ENCODE measurements at regions not wholly inside any gene's neighbourhood (a gene's known extent, or its start where the extent isn't known, plus 50 kb on each side); places are given as distances from the start of the nearest gene placed in this dataset.
A peak's percentile ranks its signal among the peaks of the same experiment; 100 is the strongest.
"Not testable (repeated sequence)": the region's sequence is repeated elsewhere in the genome, so short reads cannot be mapped to it uniquely, and the experiment has no call there.

DNA sequence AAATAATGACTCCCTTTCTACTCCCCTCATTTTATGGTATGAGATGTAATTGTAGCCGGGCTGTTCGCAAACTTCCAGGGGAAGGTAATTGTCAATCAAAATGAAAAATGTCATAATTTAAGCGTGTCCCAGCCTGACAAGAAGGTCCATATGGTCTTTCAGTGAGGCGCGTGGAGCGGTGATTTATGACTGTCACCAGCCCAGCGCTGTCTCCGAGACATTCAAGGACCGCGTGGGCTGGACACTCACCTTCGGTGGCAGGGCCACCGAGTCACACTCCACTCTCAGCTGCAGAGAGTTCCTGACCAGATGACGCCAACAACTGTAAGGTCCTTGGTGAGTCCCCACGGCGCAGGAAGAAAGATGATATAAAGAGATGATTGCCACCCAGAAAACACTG is 157.7 kb upstream of the TNRC6C start:
- Mint-ChIP-seq H3K27me3 (peaks cover 2% of the 10 kb centered on the region), H3K9me3 (no peaks in the 10 kb centered on the region), H3K27ac (no peak overlapping the region), H3K36me3 (no peaks in the 10 kb centered on the region), H3K4me3 (no peak overlapping the region), H3K4me1 (no peaks in the 10 kb centered on the region)

DNA sequence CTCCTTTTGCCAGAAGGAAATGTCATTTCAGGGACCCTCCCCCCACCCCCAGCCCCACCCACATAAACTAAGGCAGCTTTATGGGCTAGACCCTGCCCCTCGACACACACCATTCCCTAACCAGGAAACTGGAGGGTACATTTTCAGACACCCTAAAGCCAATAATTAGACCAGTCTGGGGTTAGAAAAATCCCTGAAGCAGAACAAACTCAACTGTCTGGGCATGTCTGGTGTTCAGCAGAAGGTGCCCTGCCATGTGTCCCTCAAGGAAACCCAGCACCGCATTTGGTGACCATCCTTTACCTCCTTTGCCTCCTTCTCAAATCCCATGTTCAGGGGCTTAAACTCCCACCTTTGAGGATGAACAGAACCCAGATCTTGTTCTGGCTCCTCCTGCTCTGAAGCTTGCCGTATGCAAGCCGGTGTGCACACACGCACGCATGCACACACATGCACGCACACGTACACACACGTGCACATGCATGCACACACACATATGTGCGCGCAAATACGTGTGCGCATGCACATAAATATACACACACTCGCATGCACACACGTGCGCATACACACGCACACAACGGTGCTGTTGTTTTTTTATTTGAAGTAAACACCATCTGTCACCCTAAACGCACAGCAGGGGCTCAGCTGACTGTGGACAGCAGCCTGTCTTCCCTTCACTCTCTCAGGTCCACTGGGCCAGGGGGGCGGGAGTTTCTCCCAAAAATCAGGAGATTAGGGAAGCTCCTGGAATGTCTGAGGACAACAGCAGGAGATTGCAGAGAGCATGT is 156.8 kb upstream of the TNRC6C start:
- Mint-ChIP-seq H3K4me1 (no peaks in the 10 kb centered on the region), H3K36me3 (no peaks in the 10 kb centered on the region), H3K27ac (no peak overlapping the region), H3K4me3 (no peak overlapping the region), H3K9me3 (no peaks in the 10 kb centered on the region), H3K27me3 (peaks cover 2% of the 10 kb centered on the region)

DNA sequence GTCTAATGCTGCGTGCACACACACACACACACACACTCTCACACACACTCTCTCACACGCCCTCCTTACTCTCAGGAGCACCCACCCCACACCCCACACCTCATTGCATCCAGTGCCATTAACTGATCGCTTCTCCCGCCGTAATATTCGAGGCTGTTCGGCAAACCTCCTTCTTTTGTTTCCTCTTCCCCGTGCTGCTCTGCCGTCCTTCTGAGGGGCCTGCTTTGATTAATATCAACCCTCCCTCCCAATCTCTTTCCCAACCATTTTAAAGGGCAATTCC is 156.2 kb upstream of the TNRC6C start:
- Mint-ChIP-seq H3K27me3 (peaks cover 2% of the 10 kb centered on the region), H3K4me1 (no peaks in the 10 kb centered on the region), H3K9me3 (no peaks in the 10 kb centered on the region), H3K4me3 (no peak overlapping the region), H3K27ac (no peak overlapping the region), H3K36me3 (no peaks in the 10 kb centered on the region)

DNA sequence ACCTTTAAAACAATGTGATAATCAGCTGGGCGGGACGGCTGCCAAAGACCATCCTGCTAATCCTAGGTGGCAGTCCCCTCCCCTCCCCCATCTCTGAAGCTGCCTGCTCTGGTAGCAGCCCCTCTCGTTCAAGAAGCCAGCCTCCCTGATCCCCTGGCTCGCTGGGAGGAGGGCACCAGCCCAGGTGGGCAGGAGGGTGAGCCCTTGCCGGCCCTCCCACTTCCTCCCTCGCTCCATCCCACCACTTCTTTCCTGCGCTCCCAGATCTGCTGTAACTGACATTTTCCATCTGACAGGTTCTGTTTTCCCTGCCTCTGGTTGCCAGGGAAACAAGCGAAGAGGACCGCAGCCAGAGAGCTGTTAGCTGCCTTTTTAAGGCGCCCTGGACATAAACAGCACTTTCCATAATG is 155.7 kb upstream of the TNRC6C start:
- Mint-ChIP-seq H3K36me3 (no peaks in the 10 kb centered on the region), H3K4me1 (no peaks in the 10 kb centered on the region), H3K9me3 (no peaks in the 10 kb centered on the region), H3K27ac (no peak overlapping the region), H3K27me3 (peaks cover 2% of the 10 kb centered on the region), H3K4me3 (no peak overlapping the region)

DNA sequence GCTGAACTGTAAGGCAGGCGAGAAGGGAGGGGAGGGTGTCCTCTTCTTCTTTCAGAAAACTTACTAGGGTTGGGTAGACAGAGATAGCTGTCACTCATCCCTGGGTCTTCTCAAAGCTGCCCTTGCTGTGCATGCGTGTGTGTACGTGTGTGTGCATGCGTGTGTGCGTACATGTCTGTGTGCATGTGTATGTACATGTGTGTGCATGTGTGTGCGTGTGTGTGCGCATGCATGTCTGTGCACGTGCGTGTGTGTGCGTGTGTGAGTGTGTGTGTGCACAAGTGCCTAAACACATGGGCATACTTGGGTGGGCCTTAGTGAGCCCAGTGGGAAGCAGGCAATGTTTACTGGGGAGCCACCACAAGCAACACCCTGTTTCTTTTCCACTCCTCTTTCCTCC is 154.8 kb upstream of the TNRC6C start:
- Mint-ChIP-seq H3K4me1 (no peaks in the 10 kb centered on the region), H3K27ac (no peak overlapping the region), H3K36me3 (no peaks in the 10 kb centered on the region), H3K27me3 (peaks cover 2% of the 10 kb centered on the region), H3K9me3 (no peaks in the 10 kb centered on the region), H3K4me3 (no peak overlapping the region)

DNA sequence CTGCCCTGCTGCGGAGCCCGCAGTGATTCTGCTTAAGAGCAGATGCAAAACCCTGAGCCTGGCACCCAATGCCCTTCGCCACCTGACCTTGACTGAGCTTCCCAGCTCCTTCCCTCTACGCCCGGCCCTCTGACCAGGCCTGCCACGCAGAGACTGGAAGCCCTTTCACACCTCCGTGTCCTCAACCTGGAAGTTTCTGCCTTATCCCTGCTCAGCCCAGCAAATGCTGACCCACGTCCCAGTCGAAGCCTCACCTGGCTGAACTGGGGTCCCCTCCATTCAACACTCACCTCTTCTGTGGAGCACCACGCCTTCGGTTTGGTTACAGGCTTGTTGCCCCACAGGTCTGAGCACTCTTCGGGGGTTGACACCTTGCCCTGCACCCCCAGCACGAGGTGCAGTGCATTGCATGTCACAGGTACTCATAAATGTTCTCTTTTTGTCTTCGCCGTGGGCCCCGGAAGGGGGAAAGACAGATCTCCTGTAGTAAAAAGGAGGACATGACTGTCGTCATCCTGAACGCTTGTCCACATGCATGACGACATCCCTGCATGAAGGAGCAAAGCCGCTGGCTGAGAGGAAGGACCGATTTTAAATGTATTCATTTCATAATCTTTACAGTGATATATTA is 153.6 kb upstream of the TNRC6C start:
- no peaks in the 10 kb centered on the region for H3K36me3 Mint-ChIP-seq
- H3K27me3 Mint-ChIP-seq = peaks cover 2% of the 10 kb centered on the region
- H3K4me1 Mint-ChIP-seq = no peaks in the 10 kb centered on the region
- no peaks in the 10 kb centered on the region for H3K9me3 Mint-ChIP-seq
- H3K27ac Mint-ChIP-seq = no peak overlapping the region
- no peak overlapping the region for H3K4me3 Mint-ChIP-seq

DNA sequence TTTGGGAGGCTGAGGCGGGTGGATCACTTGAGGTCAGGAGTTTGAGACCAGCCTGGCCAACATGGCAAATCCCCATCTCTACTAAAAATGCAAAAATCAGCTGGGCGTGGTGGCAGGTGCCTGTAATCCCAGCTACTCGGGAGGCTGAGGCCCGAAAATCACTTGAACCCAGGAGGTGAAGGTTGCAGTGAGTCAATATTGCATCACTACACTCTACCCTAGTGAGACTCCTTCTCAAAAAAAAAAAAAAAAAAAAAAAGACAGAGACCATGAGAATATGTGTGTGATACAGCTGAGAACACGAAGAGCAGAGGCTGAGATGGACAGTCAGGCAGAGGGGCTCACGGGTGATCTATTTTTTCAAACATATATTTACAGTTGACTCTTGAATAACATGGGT is 152.5 kb upstream of the TNRC6C start:
- not testable (repeated sequence) for H3K4me1 Mint-ChIP-seq, H3K4me3 Mint-ChIP-seq, H3K27ac Mint-ChIP-seq, H3K36me3 Mint-ChIP-seq, H3K27me3 Mint-ChIP-seq, H3K9me3 Mint-ChIP-seq

DNA sequence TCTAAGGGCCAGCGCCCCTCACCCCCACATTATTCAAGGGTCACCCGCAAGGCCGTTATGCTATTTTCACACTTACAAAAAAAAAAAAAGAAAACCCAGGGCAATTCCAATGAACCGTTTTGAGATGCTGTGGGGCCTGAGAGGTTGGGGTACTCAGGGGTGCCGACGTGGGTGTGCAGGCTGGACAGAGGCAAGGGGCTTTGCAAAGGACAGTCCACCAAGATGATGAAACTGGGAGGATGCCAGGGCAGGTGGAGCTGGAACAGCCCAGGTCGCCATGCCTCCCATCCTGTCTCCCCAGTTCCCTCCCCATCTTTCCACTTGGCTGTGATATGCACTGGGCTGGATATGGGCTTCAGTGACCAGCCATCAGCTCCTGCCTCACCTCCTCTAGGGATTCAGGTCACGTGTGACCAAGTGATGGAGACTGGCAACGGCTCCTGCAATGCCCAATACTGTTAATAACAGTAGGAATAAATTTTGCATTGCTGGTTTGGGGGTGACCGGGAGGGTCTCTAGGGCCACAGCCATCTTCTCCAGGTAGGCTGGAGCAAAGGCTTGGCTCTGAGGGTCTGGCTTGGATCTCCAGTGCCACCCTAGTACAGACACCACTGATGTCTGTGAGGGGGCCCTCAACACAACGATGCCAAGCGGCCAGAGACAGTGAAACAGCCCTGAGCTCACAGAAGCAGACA is 151.3 kb upstream of the TNRC6C start:
- H3K9me3 Mint-ChIP-seq = no peaks in the 10 kb centered on the region
- H3K27ac Mint-ChIP-seq = no peak overlapping the region
- no peaks in the 10 kb centered on the region for H3K4me1 Mint-ChIP-seq
- H3K27me3 Mint-ChIP-seq = peaks cover 2% of the 10 kb centered on the region
- H3K4me3 Mint-ChIP-seq = no peak overlapping the region
- no peaks in the 10 kb centered on the region for H3K36me3 Mint-ChIP-seq

DNA sequence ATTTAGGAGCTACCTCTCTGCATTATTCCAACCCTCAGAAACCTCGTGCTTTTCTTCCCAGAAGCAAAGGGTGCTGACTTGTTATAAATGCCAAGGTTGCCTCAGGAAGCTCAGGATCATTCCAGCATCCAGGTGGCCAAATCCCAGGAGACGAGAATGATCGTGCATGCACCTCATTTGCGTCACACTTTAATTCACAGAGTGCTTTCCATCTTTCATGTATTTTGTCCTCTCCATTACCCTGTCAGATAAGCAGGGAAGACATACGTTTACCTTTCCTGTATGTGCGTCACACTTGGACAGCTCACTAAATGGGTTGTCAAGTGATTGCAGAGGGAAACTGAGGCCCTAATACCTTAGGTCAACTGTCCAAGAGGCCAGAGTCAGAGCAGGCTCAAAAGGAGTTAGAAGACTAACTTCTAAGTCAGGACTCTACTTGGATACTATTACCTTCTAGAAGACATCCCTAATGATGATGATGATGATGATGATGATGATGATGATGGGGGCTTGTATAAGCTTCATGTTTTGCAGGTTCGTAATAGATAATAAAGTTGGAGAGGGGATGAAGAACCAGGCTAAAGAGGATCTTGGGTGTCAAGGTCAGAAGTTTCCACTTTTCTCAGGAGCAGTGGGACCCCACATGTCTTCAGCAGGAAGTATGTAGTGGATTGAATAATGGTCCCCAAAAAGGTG is 150.6 kb upstream of the TNRC6C start:
- no peak overlapping the region for H3K4me3 Mint-ChIP-seq
- no peaks in the 10 kb centered on the region for H3K36me3 Mint-ChIP-seq
- no peaks in the 10 kb centered on the region for H3K9me3 Mint-ChIP-seq
- H3K27ac Mint-ChIP-seq = no peak overlapping the region
- no peaks in the 10 kb centered on the region for H3K27me3 Mint-ChIP-seq
- H3K4me1 Mint-ChIP-seq = no peaks in the 10 kb centered on the region

DNA sequence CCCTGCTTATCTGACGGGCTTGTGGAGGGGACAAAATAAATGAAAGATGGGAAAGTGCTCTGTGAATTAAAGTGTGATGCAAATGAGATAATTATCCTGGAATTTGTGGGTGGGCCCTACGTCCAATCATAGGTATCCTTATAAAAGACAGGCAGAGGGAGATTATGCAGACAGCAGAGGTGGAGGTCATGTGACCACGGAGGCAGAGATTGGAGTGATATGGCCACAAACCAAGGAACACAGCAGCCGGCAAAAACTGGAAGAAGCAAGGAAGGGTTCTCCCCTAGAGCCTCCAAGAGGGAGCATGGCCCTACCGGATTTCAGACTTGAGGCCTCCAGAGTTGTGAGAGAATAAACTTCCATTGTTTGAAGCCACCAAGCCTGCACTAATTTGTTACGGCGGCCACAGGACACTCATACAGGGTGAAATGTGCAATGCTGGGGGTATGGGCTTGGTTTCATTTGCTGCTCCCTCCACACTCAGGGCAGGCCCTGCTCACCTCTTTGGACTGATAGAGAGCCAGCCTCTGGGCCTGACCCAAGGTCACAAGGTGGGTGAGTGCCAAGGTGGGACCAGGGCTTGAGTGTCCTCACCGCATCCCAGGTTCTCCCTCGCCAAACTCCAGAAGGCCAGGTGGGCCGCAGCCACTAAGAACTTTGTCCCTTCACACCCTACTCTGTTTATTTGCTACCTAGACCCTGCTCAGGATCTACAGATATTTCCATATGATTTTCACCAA is 149.6 kb upstream of the TNRC6C start:
- H3K36me3 Mint-ChIP-seq = no peaks in the 10 kb centered on the region
- no peaks in the 10 kb centered on the region for H3K9me3 Mint-ChIP-seq
- H3K4me3 Mint-ChIP-seq = no peak overlapping the region
- H3K4me1 Mint-ChIP-seq = no peaks in the 10 kb centered on the region
- H3K27me3 Mint-ChIP-seq = no peaks in the 10 kb centered on the region
- H3K27ac Mint-ChIP-seq = no peak overlapping the region

DNA sequence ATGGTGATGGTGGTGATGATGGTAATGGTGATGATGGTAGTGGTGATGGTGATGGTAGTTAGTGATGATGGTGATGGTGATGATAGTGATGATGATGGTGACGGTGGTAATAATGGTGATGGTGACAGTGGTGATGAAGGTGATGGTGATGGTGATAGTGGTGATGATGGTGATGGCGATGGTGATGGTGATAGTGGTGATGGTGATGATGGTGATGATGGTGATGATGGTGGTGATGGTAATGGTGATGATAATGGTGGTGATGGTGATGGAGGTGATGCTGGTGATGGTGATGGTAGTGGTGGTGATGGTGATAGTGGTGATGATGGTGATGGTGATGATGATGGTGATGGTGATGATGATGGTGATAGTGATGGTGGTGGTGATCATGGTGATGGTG is 148.7 kb upstream of the TNRC6C start:
- Mint-ChIP-seq H3K4me3 (no peak overlapping the region), H3K27ac (no peak overlapping the region), H3K36me3 (no peaks in the 10 kb centered on the region), H3K9me3 (no peaks in the 10 kb centered on the region), H3K27me3 (no peaks in the 10 kb centered on the region), H3K4me1 (no peaks in the 10 kb centered on the region)

DNA sequence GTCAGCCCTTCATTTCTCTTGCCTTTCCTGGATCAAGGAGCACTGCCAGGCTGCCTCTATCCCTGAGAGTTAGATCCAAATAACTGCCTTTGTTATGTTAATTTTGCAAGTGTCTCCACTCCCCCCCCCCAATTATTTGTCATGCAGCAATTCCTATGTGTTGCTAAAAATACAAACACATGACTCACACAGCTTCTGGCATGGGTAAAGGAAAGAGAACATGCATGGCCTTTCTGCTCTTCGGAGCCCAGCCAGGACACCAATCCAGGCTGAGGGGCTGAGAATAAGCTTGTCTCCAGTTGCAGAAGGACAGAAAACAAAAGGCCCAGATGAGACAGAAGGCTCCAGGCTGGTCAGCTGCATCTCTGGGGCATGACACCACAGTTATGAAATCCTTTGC is 148.0 kb upstream of the TNRC6C start:
- Mint-ChIP-seq H3K36me3 (no peaks in the 10 kb centered on the region), H3K27ac (peak overlapping the region; percentile 39), H3K27me3 (no peaks in the 10 kb centered on the region), H3K4me1 (no peaks in the 10 kb centered on the region), H3K9me3 (no peaks in the 10 kb centered on the region), H3K4me3 (no peak overlapping the region)

DNA sequence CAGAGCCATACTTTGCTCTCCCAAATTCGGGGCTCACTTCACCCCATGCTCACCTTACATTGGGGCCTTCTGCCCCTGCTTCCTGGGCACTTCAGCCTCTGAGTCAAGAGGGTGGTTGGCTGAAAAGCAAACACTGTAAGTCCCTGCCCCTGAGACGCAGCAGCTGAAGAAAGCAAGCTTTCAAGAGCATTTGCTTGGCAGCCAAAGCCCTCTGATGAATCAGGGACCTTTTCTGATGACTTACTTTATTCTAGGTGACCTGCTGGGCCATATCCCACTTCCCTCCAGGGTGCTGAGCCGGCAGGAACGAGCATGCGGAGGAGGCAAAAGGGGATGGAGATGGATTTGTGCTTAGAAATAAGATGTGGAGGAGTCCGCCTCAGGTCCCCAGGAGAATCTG is 147.0 kb upstream of the TNRC6C start:
- Mint-ChIP-seq H3K4me1 (no peaks in the 10 kb centered on the region), H3K9me3 (no peaks in the 10 kb centered on the region), H3K27ac (no peak overlapping the region), H3K36me3 (no peaks in the 10 kb centered on the region), H3K4me3 (no peak overlapping the region), H3K27me3 (no peaks in the 10 kb centered on the region)

DNA sequence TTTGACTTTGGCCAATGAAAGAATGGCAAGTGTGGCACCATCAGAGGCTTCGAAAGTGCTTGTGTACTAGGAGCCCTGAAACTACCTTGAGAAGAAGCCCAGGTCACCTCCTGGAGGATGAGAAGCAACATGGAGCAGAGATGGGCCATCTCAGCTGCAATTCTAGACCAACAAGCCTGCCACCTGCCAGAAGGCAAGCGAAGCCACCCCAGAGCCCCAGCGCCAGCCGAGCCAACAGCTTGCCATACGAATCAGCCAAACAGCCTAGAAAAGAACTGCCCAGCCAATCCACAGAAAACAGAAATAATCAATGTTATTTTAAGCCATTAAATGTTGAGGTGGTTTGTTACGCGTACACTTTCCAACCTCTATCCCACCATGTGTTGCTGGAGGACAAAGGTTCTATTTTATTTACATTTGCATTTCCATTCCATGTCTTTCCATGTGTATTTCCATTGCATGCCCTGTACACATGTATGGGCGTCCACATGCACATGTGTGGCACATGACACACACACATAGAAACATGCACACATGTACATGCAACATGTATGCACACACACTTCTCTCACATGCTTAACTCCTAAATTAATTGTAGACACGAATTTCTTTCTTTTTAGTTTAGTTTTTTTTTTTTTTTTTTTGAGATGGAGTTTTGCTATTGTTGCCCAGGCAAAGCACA is 144.3 kb upstream of the TNRC6C start:
- Mint-ChIP-seq H3K4me3 (no peak overlapping the region), H3K4me1 (no peaks in the 10 kb centered on the region), H3K27me3 (no peaks in the 10 kb centered on the region), H3K27ac (no peak overlapping the region), H3K9me3 (no peaks in the 10 kb centered on the region), H3K36me3 (no peaks in the 10 kb centered on the region)

Data from activated naive CD4-positive, alpha-beta T cell treated with anti-CD3 and anti-CD28 coated beads, Interleukin-2, amount 50 U/mL, for 24 hours (primary cell).